Breast epithelium (tissue), 3 donors: ENCODE measurements at regions not wholly inside any gene's neighbourhood (a gene's known extent, or its start where the extent isn't known, plus 50 kb on each side); places are given as distances from the start of the nearest gene placed in this dataset.

ENCODE experiments used
- CTCF ChIP-seq, 3 donors: fragments of 450-650 bp; IDR thresholded peaks; one replicate each; pipeline ENCODE4 v1.5.1; 2016 to 2017; ENCODE audit warnings: antibody characterized with exemption in 3 of 3, mild to moderate bottlenecking in 3 of 3, moderate library complexity in 3 of 3
- POLR2A ChIP-seq: fragments of 450-650 bp; IDR thresholded peaks from one replicate; pipeline ENCODE4 v1.6.1; 2016; ENCODE audit warnings: antibody characterized with exemption, mild to moderate bottlenecking, moderate library complexity
- POLR2AphosphoS5 ChIP-seq, 3 donors: sonication (generic); formaldehyde crosslinking; IDR thresholded peaks; one replicate each; pipeline ENCODE4 v1.6.1; 2017; ENCODE audit warnings: antibody characterized with exemption in 3 of 3

GRCh38 chr14:105891221-105891602 is 364.8 kb downstream of the TMEM121 start:
- no peak for TF ChIP-seq CTCF (IDR thresholded peaks at IDR 0.05)
- no peak for TF ChIP-seq POLR2AphosphoS5 (IDR thresholded peaks at IDR 0.05)
- TF ChIP-seq POLR2A: no peak
